Middle frontal gyrus (tissue), 1 donor: ENCODE measurements at regions not wholly inside any gene's neighbourhood (a gene's known extent, or its start where the extent isn't known, plus 50 kb on each side); places are given as distances from the start of the nearest gene placed in this dataset.

Experiments used
- DNase-seq: peaks from one replicate; pipeline ENCODE4 v3.0.0-alpha.2; 2015; ENCODE audit warnings: low spot score; ENCODE audit errors: extremely low spot score

- no peak for DNase-seq
Measured at GRCh38 chr17:72030067-72030899, 90.5 kb upstream of the SOX9 start.

GRCh38 chr17:72031219-72031884, 89.5 kb upstream of the SOX9 start:
- DNase-seq, result no peak

DNA sequence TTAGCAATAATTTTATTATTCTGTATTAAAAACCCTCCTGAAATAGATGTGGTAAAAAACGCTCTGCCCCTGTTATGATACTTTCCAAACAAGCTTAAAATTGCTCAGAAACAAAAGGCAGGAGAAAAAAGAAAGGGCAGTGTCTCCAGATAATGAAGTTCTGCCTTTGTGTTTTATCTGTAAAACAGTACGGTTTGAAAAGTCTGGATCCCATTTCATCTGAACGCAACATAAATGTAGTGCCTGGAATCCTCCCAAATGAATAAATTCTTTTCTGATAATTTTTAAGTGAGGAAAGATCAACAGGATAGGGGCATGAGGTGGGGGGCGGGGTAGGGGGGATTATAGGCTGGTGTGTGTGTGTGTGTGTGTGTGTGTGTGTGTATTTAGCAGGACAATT, 87.5 kb upstream of the SOX9 start:
- no peak for DNase-seq

DNA sequence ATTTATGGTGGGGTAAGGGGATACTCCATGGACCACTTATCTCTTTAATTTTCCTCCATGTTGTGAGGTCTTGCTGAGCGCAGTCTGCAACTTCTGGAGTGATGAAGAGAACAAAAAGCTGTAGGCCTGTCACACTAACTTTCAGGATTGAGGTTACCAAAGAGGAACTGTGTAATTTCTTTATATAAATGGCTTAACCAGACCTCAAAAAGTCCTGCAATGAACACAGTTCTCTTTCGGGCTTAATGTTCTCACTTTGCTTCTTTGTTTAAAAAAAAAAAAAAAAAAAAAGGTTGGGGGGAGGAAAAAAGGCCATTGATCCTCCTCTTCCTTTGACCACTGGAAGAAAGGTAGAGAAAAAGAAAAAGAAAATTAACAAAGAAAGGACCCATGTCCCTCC, 86.8 kb upstream of the SOX9 start:
- no peak for DNase-seq

- no peak for DNase-seq
Measured at GRCh38 chr17:72038427-72038826, 82.4 kb upstream of the SOX9 start.

DNA sequence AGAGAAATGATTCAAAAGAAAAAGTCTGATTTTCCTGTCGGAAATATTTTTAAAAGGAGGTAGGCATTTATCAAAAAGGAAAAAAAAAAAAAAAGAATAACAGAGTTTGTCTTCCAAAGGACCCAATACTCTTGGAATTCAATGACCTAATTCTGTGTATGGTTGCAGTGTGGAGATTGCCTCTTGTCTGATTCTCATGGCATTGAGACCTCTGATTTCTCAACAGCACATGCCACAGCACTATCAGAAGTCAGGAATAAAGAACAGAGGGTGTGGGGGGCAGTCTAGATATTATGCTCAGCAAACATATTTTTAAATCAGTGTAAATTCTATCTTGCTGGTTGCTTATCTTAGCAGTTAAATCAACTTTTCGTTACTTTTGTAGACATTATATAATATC, 81.3 kb upstream of the SOX9 start:
- DNase-seq, result no peak

- no peak for DNase-seq
Measured at GRCh38 chr17:72046178-72046577, 74.6 kb upstream of the SOX9 start.

GRCh38 chr17:72046643-72047612, 73.9 kb upstream of the SOX9 start:
- DNase-seq, result no peak

GRCh38 chr17:72049914-72050313, 70.9 kb upstream of the SOX9 start:
- DNase-seq, result no peak

- DNase-seq, result no peak
Measured at GRCh38 chr17:72053036-72053435, 67.8 kb upstream of the SOX9 start.

DNA sequence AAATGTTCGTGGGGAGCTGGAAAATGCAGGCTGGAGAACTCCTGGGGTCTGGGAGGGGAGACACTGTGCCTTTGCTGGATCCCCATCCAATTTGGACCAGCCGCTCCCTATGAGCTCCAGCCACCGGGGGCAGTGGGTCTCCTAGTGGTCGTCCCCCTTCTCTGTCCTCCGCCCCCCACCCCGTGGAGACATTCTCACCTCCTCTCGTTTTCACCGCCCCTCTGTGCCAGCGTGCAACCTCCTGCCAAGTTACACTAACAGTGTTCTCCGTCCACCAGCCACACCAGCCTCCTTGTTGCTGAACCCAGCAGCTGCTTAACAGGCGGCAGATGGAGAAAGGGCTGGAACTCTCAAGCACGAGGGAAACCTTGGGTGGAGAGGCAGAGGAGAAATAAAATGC, 67.4 kb upstream of the SOX9 start:
- DNase-seq, result no peak

DNA sequence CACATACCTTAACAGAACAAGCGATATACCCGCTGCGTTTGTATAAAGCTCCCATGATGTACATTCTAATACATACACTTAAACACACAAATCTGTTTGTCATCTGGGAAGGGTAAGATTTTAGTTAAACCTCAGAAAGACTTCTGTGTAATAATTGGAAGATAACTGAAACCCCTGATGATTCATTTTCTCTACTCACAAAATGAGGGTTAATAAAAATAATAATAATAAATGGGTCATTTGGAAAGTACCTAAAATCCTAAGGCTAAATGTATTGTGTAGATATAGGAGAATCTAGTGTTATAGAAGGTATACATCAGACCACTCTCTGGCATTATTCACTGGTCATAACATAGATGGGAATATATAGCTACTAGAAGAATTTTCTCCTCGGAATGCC, 64.7 kb upstream of the SOX9 start:
- DNase-seq, result no peak

- DNase-seq, result no peak
Measured at GRCh38 chr17:72056727-72057290, 64.0 kb upstream of the SOX9 start.

DNA sequence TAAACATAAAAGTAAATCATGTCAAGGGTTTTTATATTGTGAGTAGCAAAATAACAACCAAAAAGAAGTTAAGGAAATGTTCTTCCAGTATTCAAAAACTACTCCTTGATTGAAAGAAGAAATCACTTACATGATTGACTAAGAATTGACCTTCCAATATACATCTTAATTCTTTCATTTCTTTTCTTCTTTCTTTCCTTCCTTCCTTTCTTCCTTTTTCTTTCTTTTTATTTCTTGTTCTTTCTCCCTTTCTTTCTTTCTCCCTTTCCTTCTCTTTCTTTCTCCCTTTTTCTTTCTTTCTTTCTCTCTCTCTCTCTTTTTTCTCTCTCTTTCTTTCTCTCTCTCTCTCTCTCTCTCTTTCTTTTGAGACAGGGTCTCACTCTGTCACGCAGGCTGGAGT, 60.7 kb upstream of the SOX9 start:
- no peak for DNase-seq

- DNase-seq, result no peak
Measured at GRCh38 chr17:72063262-72063661, 57.6 kb upstream of the SOX9 start.

GRCh38 chr17:72063756-72064450, 56.9 kb upstream of the SOX9 start:
- DNase-seq, result no peak

DNA sequence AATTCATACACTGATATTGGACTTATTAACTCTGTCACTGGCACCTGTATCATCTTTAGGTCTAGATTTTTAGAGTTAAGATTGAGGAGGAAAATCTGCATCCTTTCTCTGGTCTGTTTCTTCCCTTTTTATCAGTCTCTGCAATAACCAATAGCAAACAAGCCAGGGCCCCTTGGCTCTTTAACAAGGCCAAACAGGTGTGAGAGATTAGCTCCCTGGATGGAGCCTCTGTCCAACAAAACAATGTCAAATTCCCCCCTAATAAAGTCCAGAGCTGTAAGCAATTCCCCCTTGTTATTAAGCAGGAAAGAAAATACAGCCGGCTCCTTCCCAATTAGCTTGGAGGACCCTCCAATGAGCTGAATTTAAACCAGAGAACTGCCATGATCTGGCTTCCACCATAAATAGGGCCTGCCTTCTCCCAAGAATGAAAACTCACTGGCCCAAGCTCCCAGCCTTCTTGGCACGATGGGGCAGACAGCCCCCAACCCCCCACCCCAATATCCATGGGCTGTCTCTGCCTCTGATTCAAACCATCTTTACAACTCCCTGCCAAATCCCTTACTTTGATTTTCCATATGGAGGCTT, 56.1 kb upstream of the SOX9 start:
- DNase-seq, result no peak

GRCh38 chr17:72065556-72065955, 55.3 kb upstream of the SOX9 start:
- DNase-seq, result no peak

GRCh38 chr17:72068643-72069042, 52.2 kb upstream of the SOX9 start:
- DNase-seq, result no peak

DNA sequence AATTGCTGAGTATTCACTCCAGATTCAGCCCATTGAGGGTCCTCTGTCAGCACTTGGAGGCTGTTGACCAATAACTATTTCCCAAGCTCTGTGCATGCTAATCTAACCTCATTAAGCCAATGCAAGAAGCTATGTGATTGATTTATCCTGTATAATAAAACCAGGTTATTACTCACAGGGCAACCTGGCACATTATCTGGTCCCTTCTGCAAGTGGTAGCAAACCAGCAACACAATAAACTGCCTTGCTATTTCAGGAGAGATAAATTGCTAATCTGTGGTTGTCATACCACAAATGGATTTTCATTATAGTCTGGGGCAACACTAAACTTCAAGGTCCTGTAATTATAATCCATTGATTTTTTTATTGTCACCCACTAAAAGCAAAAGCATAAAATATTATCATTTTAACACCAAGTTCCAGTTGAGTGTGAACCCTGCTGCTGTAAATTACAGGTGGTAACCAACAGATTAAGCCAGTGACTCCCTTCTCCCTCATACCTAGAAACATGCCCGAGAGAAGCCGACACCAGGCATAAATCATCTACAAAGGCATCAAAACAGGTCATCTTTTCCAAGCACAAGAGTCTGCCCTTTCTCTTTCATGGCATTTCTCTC, 51.1 kb upstream of the SOX9 start:
- no peak for DNase-seq
